ENCODE measurements at regions not wholly inside any gene's neighbourhood (a gene's known extent, or its start where the extent isn't known, plus 50 kb on each side); places are given as distances from the start of the nearest gene placed in this dataset.
A peak's percentile ranks its signal among the peaks of the same experiment; 100 is the strongest.

DNA sequence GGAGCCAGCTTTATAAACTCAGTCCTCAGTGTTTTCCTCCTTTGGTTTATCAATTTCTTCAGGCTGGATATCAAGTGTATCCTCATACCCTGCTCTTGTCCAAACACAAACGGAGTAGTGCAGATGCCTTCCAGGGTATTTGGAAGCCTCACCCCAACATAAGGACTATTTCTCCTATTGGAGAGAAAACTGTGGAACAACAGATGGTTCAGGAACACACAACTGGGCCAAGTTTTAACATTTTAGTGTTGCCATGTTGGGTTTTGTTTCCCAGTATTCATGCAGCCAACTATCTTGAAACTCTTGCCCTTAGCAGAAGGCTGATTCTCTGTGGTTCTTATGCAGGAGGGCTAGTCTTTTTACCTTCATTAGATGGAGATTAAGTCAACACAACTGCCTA is 398.1 kb downstream of the GABRB3 start:
- peak; percentile 38 for DNase-seq (ENCODE audit: low spot score)

DNA sequence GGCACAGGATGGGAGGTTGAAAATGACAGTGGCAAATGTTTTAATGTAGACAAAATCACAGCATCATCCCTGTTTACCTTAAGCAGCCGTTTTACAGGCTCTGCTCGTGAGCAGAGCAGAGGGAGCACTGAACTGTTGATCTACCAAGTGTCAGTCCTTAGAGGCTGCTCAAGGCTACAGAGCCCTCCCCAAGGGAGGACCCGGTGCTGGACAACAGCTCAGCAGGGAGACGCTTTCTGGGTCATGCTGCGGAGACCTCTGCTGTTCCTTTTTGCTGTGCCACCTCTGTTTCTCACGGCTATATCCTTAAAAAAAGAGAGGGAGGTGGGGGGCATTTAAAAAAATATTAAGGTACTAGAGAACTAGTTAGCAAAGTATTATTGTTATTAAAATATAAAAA is 400.2 kb downstream of the GABRB3 start:
- DNase-seq (ENCODE audit: low spot score): no peak

DNA sequence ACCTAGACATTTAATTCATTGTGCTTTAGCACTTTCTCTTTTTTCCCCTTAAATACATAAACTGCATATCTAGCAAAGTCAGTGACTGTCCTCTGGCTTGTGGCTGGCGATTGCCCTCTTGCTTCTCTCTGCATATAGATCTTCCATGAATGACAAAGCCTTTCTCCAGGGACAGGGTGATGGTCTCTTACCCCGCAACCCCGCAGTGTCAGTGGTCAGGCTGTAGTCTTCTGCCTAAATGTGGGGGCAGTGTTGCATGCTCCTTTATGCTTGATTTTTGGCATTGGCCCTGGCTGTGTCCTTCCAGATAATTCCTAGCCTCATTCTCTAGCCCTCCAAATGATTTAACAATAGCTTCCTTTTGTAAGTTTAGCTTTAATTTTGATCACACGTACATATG is 407.8 kb downstream of the GABRB3 start:
- no peak for DNase-seq (ENCODE audit: low spot score)

DNA sequence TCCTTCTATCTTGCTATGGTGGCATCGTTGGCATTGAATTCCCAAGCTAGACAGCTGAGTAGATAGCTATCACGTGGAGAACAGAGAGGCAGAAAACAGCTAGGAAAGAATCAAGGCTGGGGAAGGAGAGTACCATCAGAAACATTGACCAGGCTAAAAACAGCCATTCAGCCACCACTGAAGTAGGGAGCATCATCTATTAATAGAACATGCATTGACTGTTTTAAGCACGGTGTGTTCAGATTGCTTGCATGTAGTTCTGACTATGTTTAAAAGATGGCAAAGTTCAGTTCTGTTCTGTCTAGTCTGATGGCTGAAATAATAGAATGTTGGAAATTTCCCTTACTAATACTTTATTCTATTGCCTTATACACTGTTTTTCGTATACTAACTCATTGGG is 413.0 kb downstream of the GABRB3 start:
- no peak for DNase-seq (ENCODE audit: low spot score)

DNA sequence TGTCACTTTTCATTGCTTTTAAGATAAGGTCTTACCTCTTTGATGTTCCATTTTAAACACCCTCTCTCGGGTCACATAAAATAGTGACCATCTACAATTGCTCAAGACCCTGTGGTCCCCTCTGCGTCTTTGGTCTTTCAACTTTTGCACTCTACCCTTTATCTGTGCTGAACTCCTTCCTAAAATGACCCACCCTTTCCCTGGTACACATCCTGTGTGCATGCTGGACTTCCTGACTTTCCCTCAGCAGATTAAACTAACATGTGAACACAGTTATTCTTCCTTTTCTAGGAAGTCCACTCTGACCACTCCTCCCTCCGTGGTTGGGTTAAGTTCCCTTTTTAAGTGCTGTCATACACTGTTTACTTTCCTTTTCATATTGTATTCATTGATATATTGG is 414.2 kb downstream of the GABRB3 start:
- DNase-seq (ENCODE audit: low spot score): no peak

DNA sequence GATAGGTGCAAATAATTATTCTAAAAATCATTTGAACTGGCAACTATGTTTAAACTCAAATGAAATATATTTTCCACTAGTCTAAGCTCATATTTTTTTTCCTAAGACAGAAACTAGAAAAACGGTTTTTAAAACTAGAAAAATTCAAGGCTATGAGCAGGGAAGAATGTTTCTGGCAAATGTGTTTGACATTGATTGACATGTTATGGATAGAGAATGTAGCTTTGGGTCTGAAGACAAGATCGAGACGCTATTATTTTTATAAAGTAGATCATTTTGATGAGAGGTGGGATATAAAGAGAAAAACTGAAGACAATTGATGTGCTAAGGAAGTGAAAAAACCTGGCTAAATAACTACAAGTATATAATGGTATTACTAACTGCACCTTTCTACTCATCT is 415.2 kb downstream of the GABRB3 start:
- no peak for DNase-seq (ENCODE audit: low spot score)

DNA sequence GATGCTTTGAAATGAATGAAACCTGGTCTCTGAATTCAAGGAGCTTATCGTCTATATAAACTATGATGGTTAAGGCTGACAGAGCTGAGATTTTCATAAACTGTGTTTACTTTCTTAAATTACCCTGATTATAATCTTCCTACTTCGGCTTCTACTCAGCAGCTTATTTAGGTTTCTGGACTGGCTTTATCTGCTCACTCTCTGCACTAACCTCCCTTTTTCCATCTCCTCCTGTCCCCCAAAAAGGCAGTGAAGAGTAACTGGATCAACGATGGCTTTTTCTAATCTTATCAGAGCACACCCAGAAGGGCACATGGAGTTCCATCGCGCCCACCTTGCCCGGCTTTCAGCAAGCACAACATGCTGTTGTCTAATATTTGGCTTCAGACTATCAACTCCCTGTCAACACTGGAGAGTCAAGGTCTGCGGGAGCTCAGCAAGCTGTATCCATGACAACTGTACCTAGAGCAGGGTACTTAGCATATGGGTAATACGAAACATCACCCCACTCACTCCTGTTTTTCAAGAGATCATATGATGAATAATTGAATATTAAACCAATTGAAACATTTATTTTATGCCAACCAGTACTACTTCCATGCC is 417.3 kb downstream of the GABRB3 start:
- peak; percentile 67 for DNase-seq (ENCODE audit: low spot score)

DNA sequence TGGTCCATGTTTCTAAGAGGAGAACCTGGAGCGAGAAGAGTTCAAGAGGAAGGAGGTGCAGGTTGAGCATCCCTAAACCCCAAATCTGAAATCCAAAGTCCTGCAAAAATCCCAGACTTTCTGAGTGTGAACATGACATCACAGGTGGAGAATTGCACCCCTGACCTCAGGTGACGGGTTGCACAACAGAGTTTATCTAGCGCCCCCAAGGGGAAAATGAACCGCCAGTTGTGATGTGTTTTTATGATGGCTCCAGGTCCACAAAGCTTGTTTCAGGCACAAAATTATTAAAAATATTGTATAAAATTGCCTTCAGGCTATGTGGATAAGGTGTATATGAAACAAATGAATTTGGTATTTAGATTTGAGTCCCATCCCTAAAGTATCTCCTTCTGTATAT is 420.0 kb downstream of the GABRB3 start:
- DNase-seq (ENCODE audit: low spot score): no peak

DNA sequence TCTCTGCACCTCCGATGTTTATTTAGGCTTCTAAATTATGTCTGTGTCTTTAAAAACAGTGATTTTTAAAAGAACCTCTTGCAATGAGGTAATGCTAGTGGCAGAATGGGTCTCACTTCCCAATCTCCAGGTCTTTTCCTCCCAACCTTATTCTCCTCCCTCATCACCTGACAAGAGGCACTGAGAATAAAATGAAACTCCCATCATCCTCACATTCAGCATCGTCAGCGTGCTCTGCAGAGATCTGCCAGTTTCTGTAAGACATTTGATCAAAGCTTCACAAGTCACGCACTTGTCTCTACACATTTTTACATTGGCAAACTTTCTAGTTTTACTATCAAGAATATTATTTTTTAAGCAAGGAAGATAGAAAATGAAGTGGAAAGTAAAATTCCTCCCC is 420.5 kb downstream of the GABRB3 start:
- no peak for DNase-seq (ENCODE audit: low spot score)

DNA sequence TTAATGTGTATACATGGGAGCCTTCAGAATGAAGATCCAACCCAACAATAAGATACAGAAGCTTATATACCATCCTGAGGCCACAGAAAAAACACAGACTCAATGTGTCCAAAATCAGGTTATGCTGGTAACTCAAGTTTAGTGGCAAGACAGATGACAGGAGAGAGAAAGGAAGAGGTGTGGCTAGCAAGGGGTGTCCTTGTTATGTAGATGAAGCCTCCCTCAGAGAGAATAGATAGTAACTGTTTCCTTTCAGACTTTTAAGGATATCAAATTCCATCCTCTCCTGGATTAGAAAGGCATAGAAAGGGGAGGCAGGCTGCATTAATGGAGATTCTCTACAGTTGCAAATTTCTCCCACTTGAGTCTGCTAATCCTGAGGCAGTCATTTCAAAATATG is 447.4 kb downstream of the GABRB3 start:
- DNase-seq (ENCODE audit: low spot score): no peak

DNA sequence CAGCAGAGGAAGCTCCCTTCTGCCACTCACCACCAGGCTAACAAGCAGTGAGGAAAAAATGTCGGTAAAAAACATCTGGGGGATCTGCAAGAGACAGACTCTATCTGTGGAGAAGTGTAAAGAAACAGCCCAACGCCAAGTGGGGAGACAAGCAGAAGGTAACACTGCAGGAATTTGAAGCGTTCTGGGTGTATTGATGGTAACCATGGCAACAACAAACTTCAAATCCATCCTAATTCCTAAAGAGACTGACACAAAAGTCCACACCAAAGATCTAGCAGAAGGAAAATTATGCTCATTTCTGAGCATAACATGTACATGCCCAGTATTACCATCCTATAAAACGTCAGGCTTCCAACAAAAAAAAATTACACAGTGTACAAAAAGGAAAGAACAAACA is 449.3 kb downstream of the GABRB3 start:
- no peak for DNase-seq (ENCODE audit: low spot score)

DNA sequence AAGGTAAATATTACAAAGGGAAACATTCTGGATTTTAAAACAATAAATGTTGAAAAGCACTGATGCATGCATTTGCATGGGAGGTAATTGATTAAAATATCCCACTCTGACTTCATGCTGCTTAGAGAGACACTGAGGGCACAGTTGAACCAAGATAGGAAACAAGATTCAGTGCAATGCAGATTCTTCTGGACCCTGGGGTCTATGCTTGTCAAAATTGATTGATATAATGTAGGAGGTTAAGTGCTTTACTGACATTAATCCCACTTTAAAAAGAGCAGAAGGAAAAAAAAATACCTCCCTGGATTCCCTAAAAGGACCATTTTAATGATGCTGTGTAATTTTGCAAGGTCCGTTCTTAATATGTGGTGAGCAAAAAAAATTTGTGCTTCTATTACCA is 454.2 kb downstream of the GABRB3 start:
- DNase-seq (ENCODE audit: low spot score): no peak

DNA sequence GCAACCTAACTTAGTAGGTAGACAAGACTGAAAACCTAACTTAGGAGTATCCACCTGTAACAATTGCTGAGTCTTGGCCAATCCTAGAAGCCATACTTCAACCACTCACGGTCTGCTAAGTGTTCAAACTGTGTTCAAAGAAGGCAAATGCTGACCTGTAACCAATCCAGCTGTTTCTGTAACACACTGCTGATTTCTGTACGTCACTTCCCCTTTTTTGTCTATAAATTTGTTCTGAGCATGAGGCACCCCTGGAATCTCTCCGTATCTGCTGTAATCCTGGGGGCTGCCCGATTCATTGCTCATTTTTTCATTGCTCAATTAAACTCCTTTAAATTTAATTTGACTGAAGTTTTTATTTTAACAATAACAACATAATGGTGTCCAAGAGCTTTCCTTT is 451.4 kb upstream of the ATP10A start:
- DNase-seq (ENCODE audit: low spot score): no peak

DNA sequence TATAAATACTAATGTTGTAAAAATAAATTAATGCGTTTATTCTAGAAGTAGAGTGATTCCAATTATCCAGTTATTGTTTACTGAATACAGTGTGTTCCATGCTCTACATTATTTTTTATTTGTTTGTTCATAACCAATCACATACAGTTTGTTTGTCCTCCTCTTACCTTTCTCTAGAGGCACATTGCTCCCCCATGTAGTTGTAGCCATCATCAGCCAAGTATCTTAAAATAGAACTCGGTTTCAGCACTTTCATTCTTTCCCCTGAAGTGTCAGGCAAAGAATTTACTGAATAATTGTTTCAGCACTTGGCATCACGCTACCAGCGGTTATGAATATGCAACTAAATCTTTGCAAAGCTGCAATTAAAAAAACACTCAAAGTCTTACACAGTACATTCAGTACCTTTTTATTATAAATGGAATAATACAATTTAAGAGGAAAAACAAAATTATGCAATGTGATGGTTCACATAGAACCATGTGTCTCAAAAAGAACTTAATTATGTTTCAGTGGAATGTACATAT is 448.6 kb upstream of the ATP10A start:
- DNase-seq (ENCODE audit: low spot score): no peak

DNA sequence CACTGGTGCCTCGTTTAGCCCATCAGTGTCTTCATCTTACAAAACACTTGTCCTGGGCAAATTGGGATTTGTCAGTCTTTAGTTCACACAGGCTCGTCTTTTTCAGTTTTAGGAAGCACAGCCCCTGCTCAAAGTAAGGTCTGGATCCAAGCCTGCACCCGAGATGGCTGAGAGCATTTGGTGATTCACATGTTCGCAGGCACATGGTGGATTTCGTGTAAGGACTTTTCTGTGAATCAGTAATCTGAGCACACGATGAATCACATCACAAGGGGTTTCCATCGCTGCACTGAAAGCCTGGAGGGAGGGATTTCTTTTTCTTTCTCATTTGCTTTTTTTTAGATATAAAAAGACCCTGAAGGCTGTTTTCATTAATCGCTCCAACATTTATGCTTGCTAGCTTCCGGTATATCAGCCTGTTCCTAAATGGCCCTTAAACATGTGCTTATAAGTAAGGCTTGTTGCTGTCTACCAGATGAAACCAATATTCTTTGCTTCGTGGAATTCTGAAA is 435.6 kb upstream of the ATP10A start:
- peak; percentile 52 for DNase-seq (ENCODE audit: low spot score)

DNA sequence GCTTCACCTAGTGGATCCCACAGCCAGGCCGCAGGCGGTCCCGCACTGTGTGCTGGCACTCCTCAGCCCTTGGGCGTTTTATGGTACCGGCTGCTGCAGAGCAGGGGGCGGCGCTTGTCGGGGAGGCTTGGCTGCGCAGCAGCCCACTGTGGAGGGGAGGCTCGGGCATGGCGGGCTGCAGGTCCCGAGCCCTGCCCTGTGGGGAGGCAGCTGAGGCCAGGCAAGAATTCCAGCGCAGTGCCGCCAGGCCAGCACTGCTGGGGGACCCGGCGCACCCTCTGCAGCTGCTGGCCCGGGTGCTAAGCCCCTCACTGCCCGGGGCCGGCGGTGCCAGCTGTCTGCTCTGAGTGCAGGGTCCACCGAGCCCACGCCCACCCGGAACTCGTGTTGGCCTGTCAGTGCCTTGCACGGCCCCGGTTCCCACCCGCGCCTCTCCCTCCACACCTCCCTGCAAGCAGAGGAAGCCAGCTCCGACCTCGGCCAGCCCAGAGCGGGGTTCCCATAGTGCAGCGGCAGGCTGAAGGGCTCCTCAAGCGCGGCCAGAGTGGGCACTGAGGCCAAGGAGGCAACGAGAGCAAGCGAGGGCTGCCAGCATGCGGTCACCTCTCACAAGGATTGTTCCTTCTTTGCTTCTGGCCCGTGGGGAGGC is 435.0 kb upstream of the ATP10A start:
- no peak for DNase-seq (ENCODE audit: low spot score)

DNA sequence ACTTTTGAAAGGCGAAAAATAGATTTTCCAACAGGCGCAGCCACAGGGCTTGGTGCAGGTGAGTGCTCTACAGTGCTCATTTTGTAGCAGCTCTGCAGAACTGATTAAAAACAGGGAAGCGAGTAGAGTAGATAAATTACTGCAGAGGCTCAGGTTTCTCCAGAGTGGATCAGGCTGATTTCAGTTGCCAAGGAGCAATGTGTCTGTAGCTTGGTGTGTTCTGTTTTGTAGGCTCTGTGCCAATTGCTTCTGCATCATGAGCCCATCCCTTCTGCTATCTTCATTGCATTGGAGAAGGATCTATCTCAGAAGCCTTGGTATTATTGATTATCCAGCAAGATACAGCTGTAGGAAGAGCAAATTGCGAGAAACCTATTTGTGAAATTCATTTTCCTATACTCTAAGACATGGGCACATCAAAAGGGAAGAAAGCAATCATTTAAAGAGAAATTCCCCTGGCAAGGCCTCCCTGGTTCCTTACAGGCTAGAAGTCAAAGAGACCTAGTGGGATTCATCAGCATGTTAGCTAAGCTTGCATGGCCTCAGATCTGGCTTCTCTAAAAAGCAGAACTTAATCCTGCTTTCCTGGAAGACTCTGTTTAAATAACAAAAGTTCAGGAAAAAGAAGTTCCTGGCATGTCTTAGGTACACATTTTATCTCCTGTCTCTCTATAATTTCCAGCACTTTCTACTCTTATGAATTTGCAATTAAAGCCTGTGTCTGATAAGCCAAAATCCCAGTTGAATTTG is 432.4 kb upstream of the ATP10A start:
- DNase-seq (ENCODE audit: low spot score): peak; percentile 60

DNA sequence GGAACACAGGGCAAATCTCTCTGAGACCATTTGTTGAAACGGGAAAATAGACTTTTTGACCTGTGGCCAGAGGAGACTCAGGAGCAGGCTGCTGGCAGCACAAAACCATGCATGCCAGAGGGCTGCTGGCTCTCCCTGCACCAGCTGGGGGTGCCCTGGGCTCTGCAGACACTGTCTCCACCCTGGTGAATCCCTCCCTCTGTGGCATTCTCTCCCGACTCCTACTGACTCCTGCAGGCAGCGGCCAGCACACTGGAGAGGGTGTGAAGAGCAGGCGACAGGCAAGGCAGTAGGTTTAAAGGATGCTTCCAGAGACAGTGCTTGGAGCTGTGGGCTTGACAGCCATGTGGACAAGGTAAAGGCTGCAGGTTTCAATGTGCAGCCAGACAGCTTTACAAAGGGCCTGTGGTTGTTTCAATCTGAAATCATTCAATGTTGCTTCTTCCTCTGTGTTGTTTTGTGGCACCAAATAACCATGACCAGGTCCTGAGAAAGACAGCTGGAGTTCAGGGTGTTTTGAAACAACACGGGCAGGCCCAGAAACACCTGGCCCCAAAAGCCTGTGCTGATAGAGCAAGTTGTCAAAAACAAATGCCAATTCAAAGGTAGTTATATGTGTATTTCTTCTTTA is 431.0 kb upstream of the ATP10A start:
- no peak for DNase-seq (ENCODE audit: low spot score)

DNA sequence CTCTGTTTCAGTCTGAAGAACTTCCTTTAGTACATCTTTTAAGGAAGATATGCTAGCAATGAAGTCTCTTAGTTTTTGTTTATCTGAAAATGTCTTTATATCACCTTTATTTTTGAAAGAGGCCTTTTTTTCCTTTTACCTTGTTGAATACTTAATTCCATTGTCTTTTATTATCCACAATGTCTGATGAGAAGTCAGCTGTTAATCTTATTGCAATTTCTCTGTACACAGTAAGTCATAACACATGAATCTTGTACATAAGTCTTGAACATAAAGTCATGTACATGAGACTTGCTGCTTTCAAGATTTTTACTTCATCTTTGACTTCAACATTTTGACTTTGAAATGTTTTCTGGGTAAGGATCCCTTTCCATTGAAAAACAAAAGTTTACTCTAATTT is 424.3 kb upstream of the ATP10A start:
- DNase-seq (ENCODE audit: low spot score): no peak

DNA sequence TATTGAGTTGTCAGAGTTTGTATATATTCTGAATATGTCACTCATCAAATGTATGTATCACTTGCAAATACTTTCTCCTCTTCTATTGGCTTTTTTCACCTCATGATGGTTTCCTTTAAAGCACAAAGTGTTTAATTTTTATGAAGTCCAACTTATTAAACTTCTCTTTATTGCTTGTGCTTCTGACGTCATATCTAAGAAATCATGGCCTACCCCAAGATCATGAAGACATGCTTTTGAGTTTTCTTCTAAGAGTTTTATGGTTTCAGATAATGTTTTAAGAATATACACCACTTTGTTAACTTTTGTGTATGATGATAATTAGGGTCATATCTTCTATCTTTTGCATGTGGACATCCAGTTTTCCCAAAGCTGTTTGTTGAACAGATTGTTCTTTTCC is 417.2 kb upstream of the ATP10A start:
- no peak for DNase-seq (ENCODE audit: low spot score)

DNA sequence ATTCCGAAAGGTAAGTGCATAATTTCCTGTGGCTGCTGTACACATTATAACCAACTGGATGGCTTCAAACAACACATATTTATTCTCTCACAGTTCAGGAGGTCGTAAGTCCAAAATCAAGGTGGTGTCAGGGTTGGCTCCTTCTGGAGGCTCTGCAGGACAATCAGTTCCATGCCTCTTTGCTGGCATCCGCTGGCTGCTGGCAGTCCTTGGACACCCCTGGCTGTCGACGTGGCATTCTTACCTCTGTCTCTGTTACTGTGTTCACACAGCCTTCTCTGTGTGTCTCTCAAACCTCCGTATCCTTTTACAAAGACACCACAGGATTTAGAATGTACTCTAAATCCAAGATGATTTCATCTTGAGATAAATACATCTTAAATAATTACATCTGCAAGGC is 398.8 kb upstream of the ATP10A start:
- DNase-seq (ENCODE audit: low spot score): no peak

DNA sequence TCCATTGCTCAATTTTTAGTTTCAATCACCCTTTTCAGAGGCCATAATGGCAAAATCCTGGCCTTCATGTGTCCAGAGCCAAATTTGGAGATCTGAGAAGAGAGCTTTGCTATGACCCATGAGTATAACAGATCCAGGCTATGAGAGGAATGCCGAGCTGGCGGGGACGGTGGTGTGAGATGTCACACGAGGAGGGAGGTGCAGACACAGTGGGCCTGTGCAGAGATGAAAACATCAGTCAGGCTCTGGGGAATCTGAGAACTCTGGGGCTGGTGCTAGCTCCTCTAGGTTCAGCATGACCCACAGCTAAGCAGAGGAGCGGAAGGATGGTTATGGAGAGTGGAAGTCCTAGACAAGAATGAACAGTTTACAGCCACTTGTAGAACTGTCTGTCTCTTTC is 398.3 kb upstream of the ATP10A start:
- no peak for DNase-seq (ENCODE audit: low spot score)
